Stimulated activated CD4-positive, alpha-beta T cell treated with anti-CD3 and anti-CD28 coated beads, Interleukin-1b, Interleukin-23, amount 100 ng/mL, for 1 hour (primary cell): ENCODE measurements at regions not wholly inside any gene's neighbourhood (a gene's known extent, or its start where the extent isn't known, plus 50 kb on each side); places are given as distances from the start of the nearest gene placed in this dataset.
"Not testable (repeated sequence)": the region's sequence is repeated elsewhere in the genome, so short reads cannot be mapped to it uniquely, and the experiment has no call there.

ENCODE experiments used
- DNase-seq, 2 donors: peaks; one replicate each; pipeline ENCODE4 v3.0.0-alpha.2; 2020; ENCODE audit warnings: low read depth in 2 of 2

DNA sequence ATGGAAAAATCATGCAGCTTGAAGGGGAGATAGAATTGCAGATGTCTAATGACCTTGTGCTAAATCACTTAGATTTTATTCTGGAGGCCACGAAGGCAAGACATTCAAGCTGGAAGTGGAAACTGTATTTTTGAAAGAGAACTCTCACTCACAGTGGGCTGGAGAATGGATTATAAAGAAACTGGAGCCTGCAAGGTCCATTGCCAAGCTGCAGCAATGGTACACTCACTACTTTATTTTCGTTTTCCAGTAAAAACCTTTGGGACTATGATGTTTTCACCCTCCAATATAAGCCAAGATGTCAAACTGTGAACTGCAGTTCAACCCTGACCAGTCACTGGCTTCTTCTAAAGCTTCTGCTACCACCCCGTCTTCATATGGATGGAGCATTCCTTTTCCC lies 62.0 kb downstream of the SKIDA1 start:
- DNase-seq, result no peak

DNA sequence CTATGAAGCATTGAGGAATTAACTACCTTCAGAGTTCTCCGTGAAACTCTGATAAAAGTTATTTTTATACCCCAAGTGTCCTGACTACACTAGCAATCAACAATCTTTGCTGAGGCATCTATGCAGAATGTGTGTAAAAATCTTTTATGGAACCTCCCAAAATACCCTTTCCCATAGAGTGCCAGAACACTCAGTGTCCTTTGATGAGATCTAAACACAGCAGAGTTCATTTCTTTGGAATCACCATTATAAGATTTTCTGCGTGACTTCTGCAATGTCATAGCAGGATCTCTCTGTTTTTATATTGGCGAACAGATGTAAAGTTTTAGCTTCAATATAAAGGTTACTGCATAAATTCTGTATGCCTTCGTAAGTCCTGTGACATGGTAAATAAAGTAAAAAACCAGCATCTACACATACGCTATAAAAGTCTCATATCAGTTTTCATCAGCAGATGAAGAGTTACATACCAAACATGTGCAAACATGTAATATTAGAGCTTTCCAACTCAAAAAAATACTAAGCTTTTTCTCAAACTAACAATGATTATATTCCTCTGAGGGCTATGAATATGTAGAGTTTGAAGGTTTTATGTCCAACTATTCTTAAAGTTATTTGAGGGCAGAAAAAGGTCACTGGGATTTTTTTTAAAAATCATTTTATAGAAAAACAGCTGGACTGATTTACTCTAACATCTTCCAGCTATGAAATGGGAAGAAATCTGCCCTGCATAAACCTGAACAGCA lies 67.2 kb downstream of the SKIDA1 start:
- DNase-seq, result no peak

DNA sequence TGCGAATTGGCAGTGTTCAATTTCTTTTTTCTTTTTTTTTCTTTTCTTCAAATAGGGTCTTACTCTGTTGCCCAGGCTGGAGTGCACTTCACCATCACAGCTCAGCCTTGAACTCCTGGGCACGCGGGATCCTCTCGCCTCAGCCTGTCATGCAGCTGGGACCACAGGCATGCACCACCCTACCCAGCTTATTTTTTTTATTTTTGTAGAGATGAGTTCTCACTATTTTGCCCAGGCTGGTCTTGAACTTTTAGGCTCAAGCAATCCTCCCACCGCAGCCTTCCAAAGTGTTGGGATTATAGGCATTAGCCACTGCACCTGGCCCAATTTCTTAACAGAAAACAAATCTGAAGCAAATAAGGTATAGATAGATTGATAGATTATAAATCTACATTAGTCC lies 69.3 kb downstream of the SKIDA1 start:
- DNase-seq, result no peak

DNA sequence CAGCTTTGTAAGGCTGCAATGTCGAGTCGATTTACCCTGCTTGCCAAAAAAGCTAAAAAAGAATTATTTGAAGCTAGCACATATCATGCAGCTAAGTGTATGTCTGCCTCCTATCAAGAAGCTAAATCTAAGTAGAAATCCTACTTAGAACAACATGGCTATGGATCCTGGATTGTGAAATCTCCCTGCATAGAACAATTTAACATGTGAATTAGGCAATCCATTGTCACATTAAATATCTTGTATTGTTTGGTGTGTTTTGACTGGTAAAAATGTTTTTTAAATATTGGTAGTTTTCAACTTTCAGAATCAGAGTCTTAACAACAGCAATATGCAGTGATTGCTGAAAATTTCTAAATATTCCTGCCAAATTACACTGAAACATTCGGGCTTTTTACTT lies 73.3 kb downstream of the SKIDA1 start:
- no peak for DNase-seq

DNA sequence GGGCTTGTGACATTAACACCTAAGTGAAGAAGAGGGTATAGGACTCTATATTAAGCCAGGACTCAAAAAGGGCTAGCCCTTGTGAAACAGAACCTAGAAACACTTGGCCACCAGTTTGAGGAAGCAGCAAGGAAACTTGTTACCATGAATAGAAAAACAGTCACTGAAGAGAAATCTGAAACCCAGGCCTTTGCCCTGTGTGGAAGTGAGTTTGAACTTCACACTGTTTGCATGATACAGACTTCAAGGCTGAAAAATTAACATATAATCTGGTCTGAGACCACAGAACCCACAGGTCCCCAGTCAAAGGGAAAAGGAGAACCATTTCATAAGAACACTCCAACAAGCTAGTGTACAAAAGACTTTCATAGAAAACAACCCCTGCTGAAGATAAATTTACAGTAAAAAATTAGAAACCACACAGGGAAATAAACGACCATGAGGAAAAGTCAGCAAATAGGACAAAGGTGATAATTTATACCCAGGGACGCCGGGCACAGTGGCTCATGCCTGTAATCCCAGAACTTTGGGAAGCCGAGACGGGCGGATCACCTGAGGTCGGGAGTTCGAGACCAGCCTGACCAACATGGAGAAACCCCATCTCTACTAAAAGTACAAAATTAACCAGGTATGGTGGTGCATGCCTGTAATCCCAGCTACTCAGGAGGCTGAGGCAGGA lies 76.1 kb downstream of the SKIDA1 start:
- DNase-seq, result no peak

DNA sequence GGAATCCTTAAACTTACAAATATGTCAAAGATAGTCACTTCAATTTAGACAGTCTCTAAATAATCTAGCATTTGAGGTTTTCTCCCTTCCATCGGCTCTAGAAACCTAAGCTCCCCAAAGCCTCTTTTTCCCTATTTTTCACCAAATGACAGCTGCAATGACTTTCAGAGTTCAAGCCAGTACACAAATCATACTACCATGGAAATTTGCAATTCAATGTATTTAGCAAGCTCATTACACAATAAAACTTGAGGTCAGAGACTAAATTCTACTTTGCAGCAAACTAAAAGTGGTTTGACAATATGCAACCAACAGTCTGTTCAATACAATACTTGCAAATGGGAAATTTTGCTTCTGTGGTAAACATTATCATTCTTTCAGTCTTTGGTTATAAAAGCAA lies 80.3 kb downstream of the SKIDA1 start:
- DNase-seq, result no peak

DNA sequence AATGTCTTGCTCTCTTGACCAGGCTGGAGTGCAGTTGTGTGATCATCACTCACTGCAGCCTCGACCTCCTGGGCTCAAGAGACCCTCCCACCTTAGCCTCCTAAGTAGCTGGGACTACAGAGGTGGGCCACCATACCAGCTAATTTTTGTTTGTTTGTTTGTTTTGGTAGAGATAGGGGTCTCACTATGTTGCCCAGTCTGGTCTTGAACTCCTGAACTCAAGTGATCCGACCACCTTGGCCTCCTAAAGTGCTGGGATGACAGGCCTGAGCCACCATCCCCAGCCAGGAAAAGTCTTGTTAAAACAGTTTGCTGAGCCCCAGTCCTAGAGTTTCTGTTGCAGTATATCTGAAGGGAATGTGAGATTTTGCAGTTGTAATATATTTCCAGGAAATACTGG lies 83.9 kb downstream of the SKIDA1 start:
- no peak for DNase-seq

DNA sequence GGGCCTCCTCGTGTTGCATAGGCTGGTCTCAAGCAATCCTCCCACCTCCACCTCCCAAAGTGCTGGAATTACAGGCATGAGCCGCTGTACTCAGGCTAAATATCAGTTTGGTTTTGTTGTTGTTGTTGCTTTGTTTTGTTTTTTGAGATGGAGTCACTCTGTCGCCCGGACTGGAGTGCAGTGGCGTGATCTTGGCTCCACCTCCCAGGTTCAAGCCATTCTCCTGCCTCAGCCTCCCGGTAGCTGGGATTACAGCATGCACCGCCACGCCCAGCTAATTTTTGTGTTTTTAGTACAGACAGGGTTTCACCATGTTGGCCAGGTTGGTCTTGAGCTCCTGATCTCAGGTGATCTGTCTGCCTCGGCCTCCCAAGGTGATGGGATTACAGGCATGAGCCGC lies 86.6 kb downstream of the SKIDA1 start:
- DNase-seq, result not testable (repeated sequence)

DNA sequence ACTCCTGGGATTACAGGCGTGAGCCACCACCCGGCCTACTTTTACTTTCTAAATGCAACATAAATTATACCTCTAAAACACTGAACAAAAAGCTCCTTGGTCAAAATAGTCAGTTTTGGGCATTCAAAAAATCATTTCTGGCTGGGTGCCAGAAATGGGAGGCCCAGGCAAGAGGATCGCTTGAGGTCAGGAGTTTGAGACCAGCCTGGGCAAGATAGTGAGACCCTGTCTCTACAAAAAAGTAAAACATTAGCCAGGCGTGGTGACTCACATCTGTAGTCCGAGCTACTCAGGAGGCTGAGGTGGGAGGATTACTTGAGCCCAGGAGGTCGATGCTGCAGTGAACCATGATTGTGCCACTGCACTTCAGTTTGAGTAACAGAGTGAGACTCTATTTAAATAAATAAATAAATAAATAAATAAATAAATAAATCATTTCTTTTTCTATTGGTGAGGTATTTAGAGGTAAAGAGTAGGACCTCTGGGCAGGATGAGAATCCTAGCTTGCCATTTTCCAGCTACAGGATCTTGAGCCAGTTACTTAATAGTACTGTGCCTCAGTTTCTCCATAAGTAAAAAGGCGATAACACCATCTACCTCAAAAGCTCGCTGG lies 87.6 kb downstream of the SKIDA1 start:
- no peak for DNase-seq

DNA sequence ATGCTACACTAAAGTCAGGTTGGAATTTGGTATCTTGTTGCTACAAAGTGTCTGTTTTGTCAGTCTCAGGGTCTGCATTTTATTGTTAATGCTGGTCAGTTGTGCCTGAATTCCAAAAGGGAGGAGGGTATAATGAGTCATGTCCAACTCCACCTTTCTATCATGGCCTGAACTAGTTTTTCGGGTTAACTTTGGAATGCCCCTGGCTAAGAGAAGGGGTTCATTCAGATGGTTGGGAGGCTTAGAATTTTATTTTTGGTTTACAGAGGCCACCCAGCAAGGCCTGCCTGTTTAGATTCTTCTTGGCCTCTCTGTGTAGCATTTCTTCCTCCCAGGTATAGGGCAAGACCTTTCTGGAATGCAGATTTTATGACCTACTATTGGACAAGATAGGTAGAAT lies 93.2 kb downstream of the SKIDA1 start:
- DNase-seq, result no peak

DNA sequence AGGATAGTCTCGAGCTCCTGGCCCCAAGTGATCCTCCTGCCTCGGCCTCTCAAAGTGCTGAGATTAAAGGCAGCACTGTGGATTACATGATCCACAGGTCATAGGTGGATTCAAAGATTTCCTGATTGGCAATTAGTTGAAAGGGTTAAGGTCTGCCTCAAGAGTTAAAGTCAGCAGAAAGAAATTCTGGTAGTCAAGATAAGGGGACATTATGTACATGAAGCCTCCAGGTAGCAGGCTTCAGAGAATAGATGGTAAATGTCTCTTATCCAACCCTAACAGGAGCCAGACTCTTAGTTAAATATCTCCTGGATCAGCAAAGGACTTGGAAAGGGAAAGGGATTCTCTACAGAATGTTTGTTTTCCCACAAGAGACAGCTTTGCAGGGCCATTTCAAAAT lies 93.7 kb downstream of the SKIDA1 start:
- DNase-seq, result no peak

DNA sequence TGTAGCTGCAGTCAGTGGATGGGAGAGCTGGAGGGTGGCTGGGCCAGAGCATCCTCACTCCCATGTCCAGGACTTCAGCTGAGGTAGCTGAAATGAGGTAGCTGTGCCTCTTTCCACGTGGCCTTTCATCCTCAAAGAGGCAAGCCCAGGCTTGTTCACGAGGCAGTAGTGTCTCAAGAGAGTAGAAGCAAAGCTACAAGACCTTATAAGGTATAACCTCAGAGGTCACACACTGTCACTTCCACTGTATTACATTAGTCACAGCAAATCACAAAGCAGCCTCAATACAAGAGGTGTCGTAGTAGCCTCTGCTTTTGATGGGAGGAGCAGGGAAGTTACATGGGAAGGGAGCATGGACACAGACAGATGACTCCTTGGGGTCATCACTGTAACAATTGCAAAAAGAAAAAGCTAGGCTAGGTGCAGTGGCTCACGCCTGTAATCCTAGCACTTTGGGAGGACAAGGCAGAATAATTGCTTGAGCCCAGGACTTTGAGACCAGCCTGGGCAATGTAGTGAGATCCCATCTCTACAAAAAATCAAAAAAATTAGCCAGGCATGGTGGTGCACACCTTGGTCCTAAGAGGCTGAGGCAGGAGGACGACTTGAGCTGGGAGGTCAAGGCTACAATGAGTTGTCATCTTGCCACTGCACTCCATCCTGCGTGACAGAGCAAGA lies 97.5 kb downstream of the SKIDA1 start:
- no peak for DNase-seq

DNA sequence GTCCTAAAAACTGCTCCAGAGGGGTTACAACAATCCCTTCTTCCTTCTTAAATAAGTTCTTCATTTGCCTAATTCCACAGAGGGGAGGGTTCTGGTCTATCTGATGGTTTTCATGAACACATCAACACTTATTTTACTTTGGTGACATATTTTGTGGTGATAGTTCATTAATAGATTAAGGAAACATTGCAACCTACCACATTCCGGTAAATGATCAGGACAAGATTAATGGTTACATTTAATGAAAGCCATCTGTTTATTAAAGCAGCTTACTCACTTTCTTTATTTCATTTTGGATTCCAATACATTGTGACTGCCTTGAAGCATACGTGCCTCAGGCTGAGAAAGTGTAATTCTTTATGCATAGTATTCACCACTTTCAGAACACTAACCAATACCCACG lies 101.0 kb downstream of the SKIDA1 start:
- DNase-seq, result no peak

DNA sequence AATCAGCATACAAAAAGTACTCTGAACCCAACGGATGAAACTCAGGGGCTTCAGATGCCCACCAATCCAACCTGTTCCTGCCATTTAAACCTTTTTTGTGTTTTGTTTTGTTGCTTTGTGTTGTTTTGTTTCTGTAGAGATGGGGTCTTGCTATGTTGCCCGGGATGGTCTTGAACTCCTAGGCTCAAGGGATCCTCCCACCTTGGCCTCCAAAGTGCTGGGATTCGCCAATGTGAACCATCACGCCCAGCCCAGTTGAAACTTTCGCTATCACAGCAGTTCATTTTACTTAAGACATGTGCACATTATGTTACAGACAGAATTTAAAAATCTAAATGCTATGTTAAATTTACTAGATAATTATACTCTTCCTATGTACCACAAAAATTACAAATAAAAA lies 101.6 kb downstream of the SKIDA1 start:
- DNase-seq, result no peak

DNA sequence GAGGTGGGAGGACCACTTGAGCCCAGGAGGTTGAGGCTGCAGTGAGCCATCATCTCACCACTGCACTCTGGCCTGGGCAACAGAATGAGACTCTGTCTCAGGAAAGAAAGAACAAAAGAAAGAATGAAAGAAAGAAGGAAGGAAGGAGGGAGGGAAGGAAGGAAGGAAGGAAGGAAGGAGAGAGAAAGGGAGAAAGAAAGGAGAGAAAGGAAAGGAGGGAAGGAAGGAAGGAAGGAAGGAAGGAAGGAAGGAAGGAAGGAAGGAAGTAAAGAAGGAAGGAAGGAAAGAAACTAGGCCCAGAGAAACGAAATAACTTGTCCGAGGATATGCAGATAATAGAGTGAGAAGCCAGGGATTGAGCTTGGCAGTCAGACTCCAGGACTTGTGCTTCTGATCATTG lies 102.1 kb downstream of the SKIDA1 start:
- DNase-seq, result no peak

DNA sequence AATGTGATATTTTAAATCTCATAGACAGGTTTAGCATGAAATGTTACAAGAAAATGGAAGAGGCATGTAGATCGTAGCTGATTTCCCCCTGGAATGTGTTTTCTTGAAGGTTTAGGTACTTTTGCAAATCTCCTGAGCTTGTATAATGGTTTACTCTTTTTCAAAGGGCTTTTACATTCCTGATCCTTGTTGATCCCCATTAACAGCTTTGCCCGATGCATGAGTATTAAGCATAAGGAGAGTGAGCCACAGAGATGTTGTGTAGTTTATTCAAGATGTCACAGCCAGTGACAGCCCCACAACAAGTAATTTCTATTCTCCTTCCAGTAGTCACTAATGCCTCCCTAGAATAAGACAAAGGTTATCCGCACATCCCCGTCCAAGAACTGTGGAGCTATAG lies 103.7 kb downstream of the SKIDA1 start:
- no peak for DNase-seq

DNA sequence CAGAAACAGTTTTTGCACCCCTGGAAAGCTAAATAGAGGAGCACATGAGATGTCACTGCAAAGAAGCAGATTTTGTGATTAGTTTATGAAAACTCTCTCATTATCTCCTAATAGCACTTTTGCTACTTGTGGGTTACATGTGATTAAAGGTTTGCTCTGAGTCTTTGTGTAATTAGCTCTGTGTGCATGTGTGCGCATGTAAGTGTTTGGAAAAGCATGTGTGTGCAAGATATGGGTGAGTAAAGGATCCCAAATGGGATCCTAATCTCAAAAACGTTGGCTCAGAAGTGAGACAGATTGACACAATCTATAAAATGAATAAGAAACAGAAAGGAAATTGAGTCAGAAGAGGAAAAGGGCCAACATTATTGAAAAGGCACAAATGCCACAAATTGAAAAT lies 104.5 kb downstream of the SKIDA1 start:
- no peak for DNase-seq

DNA sequence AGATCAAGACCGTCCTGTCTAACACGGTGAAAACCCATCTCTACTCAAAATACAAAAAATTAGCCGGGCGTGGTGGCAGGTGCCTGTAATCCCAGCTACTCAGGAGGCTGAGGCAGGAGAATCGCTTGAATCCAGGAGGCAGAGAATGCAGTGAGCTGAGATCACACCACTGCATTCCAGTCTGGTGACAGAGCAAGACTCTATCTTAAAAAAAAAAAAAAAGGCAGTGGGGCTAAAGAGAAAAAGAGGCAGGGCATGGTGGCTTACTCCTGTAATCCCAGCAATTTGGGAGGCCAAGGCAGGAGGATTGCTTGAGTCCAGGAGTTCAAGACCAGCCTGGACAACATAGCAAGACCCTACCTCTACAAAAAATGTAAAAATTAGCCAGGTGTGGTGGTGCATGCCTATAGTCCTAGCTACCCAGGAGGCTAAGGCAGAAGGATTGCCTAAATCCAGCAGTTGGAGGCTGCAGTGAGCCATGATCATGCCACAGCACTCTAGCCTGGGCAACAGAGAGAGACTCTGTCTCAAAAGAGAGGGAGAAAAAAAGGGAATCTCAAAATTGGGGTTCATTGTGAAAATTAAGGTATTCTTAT lies 106.4 kb downstream of the SKIDA1 start:
- DNase-seq, result not testable (repeated sequence)

DNA sequence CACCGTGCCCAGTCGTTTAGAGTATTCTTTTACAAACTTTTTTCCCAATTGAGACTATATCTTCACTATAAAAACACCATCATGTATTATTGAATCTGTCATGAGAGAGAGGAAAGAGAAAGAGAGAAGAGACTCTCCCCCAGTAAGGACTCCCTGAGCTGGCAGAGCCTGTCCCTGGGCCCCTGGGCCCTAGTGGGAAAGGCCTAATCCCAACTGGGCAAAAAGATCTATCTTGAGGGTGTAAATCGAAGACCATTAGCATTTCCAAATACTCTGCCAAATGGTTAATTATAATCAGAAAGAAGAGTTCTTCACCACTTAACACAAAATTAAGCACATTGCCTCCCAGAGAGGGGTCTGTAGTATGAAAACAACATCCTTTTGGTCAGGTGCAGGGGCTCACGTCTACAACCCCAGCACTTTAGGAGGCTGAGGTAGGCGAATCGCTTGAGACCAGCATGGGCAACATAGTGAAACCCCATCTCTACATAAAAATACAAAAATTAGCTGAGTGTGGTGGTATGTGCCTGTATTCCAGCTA lies 108.2 kb downstream of the SKIDA1 start:
- no peak for DNase-seq

DNA sequence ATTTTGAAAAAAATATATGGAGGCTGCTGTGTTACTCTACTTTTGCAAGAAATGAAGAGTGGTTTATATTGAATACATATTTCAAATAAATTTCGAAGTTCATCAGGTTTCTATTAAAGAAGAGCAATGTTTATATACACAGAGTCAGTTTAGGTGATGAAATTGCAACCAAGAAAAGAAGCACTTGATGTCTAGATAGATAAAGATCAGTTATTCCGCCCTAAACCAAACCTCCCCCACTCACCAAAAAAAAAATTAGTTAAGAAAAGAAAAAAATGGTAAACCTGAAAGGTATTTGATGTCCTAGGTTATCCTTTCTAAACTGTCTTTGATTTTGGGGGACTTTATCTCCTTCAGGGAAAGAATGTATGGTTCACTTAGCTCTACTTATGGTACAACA lies 111.8 kb downstream of the SKIDA1 start:
- DNase-seq, result no peak

DNA sequence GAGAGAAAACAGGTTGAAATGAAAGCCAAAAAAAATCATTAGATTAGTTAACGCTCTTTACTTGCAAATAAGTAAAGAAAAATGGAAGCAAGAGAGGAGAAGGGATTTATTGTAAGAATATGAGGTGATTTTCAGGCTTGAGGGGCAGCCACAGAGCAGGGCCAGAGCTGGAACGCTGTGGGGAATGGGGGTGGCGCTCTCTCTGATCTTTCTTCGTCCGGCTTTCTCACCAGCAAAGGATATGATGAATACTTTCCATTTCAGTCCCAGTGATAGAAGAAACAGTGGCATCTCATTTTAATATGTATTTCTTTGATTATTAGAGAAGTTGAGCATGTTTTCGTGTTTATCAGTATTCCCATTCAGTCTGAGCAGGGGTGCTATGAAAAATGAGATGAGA lies 112.2 kb downstream of the SKIDA1 start:
- no peak for DNase-seq

DNA sequence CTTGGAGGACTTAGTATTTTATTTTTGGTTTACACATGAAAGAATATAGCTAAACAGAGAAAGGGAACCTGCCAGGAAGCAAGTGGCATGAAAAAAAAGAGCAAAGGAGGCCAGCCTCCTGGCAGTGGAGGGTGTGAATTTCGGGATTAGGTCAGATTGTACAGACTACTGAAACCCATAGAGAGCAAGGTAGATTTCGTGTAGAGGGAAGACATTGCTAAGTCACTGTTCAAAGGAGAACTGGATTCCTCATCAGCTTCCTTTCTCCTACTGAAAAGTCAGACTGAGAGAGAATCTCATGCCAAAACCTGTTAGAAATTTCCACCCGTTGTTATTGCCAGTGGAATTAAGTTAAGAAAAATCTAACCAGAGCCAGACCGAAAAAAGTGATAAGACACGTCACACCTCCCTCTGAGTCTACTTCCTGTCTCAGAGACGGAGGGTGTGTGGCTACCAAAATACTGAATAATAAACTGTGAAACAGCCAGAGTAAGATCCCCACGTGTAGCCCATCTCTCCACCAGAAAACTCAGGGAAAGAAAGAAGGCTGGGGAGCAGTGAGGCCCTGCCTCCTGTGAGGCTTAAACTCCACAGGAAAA lies 118.8 kb downstream of the SKIDA1 start:
- DNase-seq, result no peak
